ENCODE measurements at regions not wholly inside any gene's neighbourhood (a gene's known extent, or its start where the extent isn't known, plus 50 kb on each side); places are given as distances from the start of the nearest gene placed in this dataset.

DNA sequence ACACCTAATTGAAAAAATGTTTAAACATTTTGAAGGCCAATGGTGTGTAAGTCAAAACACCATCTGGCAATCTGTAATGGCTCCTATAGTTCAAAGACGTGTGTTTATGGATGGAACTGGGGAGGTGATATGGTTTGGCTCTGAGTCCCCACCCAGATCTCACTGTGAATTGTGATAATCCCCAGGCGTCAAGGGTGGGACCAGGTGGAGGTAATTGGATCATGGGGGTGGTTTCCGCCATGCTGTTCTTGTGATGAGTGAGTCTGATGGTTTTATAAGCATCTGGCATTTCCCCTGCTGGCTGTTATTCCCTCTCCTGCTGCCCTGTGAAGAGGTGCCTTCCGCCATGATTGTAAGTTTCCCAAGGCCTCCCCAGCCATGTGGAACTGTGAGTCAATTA lies 52.2 kb downstream of the ADRA2C start:
- DNase-seq: no peak

DNA sequence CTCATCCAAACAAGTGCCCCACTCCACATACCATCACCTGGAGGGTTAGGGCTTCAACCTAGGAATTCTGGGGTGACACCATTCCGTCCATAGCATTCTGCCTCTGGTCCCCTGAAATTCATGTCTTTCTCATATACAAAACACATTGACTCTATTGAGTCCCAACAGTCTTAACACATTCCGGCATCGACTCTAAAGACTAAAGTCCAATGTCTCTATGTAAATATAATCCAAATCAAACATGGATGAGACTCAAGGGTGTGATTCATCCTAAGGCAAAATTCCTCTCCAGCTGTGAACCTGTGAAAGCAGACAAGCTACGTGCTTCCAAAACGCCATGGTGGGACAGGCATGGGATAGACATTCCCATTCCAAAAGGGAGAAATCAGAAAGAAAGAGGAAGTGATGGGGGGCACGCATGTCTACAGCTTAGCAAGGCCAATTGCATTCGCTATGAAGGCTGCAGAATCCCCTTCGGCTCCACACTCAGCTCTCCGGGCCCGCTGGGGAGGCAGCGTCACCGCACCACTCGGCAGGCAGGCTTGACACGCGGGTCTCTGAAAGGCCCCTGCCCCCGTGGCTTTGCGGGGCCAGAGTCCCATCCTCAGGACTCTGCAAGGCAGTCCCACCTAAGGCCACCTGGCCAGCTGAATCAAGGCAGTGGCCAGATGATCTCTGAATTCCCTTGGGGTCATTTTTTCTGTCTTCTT lies 53.2 kb downstream of the ADRA2C start:
- DNase-seq: no peak

DNA sequence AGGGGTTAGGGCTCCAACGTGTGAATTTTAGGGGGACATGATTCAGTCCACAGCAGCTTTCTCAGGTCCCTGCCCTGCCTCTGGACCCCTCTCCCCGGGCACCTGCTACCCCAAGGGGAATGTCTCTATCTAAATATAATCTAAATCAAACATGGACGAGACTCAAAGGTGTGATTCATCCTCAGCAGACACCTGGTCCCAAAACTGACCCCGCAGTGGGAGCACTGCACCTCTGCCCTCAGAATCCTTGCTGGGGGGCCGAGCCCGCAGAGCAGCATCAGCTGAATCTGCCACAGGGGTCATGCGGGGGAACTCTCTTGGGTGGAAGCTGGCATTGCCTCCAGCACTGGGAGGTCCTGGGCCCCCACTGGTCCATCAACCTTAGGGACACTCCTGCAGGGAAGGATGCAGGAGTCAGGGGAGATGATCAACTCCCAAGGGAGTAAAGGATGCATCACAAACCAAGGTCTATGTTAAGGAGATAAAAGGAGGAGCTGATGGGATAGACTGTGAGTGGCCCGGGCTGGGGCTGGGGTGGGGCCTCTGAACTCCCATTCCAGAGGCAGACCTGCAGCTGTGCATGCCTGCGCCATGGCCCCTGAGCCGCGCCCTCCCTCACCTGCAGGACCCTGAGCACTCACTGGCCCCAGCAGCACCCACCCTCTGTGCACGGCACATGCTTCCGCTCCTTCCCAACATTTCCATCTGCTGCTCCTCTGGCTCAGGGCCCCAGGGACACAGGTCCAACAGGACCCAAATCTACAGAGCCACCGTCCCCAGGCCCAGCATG lies 54.0 kb downstream of the ADRA2C start:
- DNase-seq: no peak

DNA sequence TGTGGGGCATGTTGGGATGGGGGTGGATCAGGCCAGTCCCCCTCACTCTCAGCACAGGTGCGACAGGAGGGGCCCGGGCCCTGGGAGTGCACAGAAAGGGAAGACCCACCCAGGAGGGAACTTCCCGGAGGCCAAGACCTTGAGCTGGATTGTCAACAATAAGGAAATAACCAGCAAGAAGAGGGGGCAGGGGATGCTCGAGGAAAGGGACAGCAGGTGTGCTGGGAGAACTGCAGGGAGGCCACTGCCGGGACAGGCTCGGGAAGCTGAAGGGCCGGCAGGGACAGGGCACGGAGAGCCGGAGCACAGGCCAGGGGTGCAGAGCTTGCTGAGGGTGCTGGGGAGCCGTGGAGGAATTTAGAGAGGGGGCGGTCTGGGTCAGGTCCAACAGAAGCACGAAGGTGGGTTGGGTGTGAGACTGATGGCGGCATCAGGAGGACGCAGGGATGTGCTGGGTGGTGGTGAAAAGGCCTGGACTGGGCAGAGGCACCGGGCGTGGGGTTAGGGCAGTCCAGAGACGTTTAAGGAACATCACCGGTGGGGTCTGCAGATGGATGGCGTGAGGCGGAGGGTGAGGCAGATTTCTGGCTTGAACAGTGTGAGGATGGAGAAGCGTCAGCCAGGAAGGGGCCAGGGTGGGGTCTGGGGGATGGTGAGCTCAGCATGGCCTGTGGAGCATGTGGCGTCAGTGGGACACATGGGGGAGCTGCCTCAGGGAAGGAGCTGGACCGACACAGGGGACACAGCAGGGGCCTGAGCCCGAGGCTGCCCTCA lies 54.8 kb downstream of the ADRA2C start:
- DNase-seq: no peak

DNA sequence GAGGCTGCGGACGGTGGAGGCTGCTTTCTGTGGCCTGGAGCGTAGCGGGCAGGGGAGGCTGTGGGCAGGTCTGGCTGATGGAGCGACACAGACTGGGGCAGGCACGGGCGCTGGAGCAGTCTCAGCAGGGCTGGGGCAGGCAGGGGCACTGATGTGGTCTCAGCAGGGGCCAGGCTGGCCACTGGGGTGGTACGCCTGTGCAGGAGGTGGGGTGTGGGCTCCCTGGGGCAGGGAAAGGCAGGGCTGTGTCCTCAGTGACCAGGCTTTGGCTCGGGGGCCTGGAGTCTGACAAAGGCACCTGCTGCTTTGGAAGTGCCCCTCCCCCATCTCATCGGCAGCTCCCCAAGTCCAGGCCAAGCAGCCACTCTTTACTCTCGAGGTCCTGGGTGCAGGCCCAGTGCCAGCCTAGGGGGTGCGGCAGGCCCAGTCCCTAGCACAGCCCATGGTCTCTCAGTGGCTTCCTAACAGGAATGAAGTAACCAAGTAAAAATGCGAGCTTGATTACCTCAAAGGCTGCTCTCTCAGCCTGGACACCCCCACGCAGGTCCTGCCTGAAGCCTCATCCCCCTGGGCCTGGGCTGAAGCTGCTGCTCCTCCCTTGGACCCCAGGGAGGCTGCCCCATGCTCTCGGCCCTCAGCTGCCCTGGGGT lies 55.5 kb downstream of the ADRA2C start:
- DNase-seq: no peak

DNA sequence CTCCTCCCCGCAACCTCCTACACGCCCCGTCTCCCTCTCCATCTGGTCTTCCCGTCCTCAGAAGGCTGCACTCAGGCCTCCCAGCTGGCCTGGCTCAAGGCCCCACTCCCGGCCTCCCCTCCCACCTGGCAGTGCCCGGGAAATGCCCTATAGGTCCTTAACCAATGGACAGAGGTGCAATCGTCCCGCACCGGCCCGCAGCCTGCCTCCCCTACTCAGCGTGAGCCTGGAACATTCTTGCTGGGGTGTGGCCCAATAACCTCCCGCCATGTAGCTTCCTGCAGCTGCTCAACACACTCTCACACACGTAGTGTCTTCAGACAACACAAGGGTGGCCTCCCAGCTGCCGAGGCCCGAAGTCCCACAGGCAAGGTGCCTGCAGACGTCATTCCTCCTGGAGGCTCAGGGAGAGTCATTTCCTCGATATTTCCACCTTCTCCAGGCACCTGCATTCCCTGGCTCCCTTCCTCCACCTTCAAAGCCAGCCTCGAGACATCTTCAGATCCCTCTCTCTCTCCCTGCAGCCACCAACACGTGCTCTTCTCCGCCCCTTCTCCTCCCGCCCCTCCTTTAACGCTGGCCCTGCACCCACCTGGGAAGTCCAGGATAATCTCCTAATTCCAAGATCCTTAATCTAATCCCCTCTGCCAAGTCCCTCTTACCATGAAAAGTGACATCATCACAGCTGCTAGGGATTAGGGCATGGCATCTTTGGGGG lies 56.2 kb downstream of the ADRA2C start:
- no peak for DNase-seq

DNA sequence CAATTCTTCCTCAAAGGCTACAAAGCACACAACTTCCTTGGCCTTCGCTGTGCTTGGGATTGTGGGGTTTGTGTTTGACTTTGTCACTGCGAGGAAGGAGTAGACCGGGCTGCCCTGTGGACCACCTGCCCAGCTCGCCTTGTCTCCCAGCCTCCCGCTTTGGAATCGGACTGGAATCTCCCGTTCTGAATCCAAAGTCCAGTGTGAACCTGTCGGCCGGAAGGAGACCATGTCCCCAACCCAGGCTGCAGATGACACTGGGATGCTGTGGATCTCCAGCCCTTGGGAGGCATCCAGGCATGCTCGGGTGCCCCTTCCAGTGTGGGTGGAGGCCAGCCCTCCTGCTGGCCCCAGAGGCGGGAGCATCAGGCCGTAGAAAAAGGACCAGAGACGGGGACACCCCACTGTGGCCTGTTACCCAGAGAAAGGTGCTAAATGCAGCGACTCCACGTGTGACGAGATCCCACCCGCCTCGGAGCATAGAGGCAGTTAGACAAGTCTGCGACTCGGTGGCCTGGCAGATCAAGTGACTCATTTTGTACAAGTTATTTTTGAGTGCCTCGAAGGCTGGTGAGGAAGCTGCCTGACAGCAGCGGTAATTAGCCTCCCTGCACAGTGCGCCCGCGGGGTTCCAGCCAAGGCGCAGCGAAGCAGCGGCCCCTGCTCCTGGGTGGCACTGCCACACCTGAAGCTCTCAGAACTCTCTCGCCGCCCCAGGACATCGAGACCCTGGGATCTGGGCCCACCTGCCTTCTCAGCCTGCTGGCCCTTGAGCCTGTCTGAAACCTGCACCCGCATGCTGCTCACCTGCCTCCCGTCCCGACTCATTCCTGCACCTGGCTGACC lies 57.5 kb downstream of the ADRA2C start:
- DNase-seq: no peak

DNA sequence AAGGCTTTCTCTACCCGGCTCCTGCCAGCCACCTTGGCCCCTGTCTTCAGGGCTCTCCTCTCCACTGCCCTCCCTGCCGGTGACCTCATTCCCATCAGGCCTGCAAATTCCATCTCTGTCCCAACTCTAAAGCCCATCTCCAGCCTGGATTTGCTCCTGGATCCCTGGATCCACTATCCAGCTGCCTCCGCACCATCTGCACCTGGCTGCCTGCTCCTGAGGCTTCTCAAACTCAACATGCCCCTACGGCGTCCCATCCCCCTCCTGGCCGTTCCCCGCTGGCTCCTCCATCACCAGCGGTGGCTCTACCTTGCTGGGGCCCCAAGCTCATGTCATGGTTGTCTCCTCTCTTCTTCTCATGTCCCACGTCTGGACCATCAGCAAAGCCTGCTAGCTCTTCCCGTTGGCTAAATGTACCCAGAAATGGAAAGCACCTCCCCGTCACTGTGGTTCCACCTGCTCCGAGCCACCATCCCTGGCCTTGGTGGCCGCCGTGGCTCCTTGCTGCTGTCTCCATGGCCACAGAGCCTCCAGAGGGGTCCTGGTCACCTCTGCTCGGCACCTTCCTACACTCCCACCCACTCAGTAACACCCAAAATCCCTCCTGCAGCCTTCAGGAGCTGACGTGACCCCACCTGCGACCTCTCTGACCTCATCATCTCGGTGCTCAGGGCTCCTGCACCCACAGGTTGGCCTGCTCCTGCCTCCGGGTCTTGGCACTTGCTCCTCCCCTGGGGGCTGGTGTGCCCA lies 58.5 kb downstream of the ADRA2C start:
- no peak for DNase-seq

DNA sequence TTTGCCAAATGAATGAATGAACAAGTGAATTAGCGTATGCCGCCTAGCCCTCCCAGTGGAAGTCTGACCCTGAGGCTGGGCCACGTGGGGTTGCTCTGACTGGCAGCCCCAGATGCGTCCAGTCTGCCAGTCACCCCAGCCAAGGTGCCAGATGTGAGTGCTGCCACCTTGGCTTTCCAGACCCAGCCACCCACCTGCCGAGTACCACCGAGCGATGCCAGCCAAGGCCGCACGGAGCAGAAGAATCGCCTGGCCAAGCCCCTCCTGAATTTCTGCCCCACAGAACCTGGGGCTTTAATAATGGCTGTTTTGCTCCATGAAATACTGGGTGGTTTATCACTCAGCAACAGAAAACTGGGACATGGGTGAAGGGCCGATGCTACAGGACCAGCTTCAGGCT lies 59.3 kb downstream of the ADRA2C start:
- no peak for DNase-seq

DNA sequence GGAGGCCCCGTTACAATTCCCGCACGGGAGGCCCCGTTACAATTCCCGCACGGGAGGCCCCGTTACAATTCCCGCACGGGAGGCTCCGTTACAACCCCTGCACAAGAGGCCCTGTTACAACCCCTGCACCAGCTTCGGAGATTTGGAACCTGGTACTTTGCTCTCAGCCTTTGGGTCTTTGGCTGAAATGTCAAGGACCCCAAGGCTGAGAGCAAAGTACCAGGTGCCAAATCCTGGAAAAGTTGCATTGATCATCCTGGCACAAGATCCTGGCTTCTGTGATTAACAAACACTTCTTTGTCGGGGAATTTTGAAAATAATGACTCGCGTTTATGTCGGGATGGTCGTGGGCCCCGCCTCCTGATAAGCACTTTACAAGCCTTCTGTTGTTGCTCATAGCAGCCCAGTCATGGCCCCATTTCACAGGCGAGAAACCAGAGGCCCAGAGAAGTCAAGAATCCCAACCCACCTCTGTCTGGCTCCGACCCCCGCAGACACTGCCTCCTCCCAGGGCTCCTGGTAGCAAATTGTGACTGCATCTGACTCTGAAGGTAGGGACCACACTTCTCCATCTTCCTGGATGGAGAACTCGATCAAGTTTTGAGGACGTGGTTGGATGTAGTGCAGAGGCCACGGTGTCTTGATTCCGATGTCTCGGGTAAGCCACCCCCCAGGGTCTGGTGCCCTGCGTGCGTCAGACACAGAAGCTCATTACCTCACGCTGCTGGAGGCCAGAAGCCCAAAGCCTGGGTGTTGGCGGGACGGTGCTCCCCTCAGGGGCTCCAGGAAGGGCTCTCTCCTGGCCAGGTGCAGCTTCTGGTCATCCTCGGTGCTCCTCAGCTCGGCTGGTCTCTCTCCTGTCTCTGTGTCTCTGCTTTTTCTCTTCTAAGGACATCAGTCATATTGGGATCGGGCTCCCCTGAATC lies 60.3 kb downstream of the ADRA2C start:
- DNase-seq: no peak

DNA sequence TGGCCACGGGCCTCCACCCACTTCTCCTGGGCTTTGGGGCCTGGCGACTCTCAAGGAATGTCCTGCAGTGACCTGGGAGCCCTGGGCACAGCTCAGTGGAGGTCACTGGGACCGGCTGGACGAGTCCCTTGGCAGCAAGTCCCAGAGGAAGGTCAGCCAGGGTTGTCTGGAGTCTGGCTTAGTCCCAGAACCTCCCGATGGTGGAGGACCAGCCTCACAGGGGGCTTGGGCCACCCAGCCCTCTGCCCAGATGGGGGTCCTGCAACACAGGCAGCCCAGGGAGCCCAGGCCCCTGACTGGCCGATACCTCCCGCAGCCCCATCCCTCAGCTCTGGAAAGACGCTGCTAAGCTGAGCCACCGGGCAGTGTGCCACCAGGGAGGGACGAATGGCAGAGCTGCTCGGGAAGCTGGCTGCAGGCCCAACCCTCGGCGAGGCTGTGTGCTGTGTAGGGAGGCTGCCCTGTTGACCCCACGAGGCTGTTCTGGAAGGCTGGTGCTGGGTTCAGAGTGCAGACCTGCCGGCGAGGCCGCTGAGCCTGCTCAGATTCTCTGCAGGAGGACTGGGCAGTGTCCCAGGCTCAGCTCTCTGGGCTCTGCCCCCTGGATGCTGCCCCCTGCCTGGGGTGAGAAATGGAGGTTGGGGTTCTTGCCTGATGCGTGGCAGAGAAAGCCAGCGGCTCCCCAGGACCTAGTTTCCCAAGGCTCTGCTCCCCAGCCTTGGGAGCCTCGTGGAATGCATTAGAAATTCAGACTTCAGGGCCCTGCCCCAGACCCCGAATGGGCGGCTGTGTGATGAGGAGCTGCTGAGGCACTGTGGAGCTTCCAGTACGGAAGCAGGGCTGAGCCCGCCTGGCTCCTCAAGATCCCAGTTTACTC lies 61.7 kb downstream of the ADRA2C start:
- DNase-seq: no peak

DNA sequence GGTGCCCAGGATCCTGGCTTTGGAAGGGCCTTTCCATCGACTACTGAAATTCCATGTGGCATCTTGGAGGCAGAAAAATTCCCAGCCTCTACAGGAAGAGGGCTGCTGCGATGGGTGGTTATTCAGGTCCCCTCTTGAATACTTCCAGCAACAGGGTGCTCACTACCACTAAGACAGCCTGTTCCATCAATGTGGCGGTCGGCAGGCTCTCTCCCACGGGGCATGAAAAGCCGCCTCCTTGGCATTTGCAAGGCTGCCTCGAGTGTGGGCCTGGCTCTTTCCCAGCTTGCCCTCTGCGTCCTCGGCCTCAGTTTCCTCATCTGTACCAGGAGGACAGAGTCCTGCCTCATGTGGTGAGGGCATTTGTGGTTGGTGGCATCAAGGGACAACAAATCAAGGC lies 62.4 kb downstream of the ADRA2C start:
- DNase-seq: no peak

DNA sequence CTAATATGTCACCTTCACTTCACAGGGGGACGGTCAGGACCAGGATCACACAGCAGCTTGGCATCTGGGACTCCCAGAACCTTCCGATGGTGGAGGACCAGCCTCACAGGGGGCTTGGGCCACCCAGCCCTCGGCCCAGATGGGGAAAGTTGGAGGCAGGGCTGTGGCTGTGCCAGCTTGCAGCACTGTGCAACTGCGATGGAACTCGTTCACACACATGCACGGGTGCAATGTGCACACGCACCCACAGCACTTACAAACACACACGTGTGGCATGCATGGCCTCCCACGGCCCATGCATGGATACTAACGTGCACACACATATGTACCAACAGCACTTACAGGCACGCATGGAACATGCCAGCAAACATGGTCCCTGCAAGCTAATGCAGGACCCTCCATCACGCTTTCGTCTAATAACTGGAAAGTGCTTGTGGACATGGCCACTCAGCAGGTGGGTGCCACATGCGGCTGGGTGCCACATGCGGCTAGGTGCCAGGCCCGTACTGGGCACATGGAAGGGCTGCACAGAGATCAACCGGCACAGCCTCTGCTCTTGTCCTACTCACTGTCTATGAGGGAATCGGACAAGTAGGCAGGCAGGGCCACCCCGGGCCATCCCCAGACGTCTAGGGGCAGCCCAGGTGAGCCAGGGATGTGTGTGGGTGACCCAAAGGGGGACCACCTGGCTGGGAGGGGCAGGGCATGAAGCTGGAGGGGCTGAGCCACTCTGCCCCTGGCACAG lies 63.2 kb downstream of the ADRA2C start:
- DNase-seq: no peak

DNA sequence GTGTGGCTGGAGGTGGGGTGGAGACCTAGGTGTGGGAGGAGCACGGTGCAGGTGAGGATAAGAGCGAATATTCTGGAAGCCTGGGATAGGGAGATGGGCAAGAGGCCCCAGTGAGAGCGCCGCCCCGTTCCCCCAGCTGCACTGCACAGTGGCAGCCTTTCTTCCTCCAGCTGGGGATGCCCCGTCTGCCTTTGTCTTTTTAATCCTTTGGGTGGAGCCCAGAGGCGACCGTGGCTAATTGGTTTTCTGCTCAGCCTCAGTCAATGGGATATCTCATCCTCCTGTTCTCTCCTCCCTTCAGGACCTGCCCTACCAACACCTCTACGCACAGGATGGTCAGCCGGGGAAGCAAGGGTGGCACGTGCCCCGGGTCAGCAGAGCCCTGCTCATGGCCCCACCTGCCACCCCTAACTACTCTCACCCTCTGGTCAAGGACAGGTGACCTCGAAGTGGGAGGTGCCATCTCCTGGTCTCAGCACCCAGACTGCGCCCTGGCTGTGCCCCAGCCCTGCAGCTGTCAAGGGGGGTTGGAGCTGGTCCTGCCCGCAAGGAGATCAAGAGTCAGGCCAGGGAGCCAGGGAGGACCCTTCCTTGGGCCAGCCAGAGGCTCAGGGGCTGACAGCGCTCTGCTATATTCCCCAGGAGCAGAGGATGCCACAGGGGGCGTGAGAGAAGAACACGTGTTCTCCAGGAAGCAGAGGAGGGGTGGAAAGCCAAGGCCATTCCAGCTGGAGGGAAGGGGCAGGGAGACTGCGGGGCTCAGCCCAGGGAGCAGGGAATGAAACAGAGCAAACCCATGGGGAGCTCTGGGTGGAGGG lies 64.0 kb downstream of the ADRA2C start:
- DNase-seq: no peak

DNA sequence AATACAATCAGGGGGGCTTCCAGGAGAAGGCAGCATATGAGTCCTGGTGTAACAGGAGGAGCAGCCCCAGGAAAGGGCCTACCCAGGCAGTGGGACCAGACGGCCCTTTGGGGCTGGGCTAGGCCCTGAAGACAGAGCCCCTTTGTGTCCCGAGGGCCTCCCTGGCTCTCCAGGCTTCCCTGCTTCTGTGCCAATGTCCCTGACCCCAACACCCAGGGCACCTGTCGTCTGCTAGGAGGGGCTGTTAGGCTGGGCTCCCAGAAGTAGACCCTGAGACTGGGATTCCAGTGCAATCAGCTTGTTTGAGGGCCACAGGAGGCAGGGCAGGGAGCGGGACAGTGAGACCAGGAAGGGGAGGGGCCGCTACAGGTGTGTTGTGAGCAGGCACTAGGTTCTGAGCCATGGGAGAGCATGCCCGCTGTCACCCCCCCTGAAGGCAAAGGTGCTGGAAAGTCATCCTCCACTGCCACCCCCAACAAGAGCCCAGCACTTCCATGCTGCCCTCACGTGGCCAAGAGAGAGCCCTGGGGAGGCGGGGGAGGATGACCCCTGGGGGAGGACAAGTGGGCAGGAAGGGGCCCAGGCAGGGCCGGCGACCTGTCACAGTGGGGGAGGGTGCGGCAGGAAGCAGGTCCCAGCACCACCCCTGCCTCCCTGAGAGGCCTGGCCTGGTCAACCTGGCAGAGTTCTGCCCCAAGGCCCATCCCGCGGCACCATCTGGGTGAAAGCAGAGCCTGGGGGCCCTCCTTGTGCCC lies 64.8 kb downstream of the ADRA2C start:
- no peak for DNase-seq

DNA sequence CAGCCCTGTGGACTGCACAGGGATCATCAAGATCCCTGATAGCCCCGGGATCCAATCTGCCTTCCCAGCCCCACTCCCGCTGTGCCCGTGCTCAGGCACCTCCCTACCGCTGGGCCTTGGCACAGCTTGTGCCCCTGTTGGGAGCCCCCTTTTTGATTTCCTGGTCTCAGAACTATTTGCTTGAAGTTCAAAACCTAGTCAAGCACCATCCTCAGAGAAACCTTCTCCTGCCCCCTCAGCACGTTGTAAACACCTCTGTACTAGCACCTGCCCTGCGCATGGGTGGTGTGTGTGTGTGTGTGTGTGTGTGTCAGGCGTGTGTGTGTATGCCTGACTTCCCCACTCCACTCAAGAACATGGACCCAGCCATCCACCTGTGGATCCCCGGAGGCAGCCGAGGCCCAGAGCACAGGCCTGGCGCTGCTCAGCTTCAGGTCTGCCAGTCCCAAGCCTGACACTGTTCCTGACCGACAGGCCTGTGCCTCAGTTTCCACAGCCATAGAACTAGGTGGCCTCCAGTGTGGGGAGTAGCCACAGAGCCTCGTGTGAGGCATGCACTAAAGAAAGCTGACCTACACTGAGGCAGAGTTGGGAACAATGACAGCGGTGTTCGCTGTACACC lies 65.5 kb downstream of the ADRA2C start:
- DNase-seq: no peak
